ENCODE measurements at regions not wholly inside any gene's neighbourhood (a gene's known extent, or its start where the extent isn't known, plus 50 kb on each side); places are given as distances from the start of the nearest gene placed in this dataset.

DNA sequence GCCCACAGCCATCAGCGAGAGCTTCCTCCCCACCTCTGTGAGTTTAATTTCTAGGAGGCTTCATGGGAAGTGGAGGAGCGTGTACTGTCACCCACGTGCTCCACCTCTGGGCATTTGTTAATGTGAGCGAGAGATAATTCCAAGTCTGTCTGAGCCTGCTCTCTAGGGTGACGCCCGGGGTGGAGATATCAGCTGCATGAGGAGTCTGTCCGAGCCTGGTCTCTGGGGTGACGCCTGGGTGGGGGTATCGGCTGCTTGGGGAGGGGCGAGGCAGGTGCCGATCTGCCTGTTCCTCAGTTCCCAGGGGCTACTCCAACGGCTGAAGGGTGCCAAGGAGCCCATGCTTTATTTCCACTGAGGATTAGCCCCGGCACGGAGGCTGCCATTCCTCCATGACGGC, 735.0 kb downstream of the BRD1 start:
- no peak for TF ChIP-seq CTCF (IDR thresholded peaks at IDR 0.05; ENCODE audit: extremely low read depth, missing control alignments)
- no peak for DNase-seq (ENCODE audit: low spot score)

DNA sequence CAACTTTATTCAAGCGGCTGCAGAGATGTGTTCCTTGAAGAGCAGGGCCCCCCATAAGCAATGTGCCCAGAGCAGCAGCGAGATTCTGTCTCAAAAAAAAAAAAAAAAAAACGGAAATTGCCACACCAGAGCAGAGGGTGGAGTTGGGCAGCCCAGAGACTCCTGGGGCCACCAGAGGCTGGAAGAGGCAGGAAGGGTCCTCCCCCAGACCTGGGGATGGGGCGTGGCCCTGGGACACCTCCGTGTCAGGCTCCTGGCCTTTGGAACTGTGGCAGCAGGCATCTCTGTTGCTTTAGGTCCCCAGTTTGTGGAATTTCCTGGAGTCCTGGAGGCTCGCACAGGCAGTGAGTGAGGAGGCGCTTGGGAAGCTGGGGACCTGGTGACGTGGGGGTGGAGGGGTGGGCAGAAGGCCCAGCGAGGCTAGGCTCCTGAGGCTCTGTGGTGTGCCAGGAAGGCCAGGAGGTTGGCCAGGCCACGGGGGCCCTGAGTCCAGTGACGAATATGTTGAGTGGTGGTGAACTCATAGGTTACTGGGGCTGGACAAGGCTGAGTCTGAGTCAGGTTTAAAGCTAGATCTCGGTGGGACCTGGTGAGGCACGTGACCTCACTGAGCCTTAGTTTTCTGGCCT, 735.6 kb downstream of the BRD1 start:
- no peak for DNase-seq (ENCODE audit: low spot score)
- no peak for TF ChIP-seq CTCF (IDR thresholded peaks at IDR 0.05; ENCODE audit: extremely low read depth, missing control alignments)

- DNase-seq (ENCODE audit: low spot score) = no peak
- no peak for TF ChIP-seq CTCF (IDR thresholded peaks at IDR 0.05; ENCODE audit: extremely low read depth, missing control alignments)
Measured at GRCh38 chr22:49091451-49091850, 736.2 kb downstream of the BRD1 start.

- DNase-seq (ENCODE audit: low spot score) = no peak
- TF ChIP-seq CTCF (IDR thresholded peaks at IDR 0.05; ENCODE audit: extremely low read depth, missing control alignments) = no peak
Measured at GRCh38 chr22:49090853-49091135, 736.9 kb downstream of the BRD1 start.

DNA sequence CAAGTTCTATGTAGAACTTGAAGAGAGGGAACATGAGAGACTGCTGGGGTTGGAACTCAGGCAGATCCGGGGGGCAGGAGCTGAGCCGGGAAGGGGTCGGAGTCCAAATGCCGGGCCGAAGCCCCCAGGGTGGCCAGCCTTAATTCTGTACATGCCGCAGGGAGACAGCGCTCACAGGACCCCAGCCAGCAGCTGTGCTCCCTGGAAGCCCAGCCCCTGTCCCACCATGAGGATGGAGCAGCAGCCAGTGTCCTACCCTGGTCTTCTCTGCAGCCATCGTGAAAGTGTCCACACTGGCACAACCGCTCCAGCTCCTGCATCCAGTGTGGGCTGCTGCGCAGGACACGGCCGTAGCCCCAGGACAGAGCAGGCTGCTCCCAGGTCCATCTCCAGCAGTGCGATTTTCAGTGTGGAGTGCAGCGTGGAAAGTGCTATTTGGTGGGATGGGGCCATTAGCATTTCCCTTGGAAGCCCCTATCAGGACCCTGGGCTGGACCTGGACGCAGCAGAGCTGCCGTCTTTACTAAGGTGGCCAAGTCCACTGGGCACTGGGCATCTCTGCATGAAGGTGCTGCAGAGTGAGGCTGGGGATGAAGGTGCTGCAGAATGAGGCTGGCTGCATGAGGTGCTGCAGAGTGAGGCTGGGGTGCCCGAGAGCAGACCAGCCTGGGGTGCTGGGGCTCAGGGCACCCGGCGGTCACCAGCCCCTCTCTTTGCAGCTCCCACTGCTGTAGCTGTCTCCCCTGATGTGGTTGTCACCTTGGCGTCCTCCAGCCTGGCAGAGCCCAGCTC, 737.4 kb downstream of the BRD1 start:
- no peak for TF ChIP-seq CTCF (IDR thresholded peaks at IDR 0.05; ENCODE audit: extremely low read depth, missing control alignments)
- DNase-seq (ENCODE audit: low spot score) = no peak

DNA sequence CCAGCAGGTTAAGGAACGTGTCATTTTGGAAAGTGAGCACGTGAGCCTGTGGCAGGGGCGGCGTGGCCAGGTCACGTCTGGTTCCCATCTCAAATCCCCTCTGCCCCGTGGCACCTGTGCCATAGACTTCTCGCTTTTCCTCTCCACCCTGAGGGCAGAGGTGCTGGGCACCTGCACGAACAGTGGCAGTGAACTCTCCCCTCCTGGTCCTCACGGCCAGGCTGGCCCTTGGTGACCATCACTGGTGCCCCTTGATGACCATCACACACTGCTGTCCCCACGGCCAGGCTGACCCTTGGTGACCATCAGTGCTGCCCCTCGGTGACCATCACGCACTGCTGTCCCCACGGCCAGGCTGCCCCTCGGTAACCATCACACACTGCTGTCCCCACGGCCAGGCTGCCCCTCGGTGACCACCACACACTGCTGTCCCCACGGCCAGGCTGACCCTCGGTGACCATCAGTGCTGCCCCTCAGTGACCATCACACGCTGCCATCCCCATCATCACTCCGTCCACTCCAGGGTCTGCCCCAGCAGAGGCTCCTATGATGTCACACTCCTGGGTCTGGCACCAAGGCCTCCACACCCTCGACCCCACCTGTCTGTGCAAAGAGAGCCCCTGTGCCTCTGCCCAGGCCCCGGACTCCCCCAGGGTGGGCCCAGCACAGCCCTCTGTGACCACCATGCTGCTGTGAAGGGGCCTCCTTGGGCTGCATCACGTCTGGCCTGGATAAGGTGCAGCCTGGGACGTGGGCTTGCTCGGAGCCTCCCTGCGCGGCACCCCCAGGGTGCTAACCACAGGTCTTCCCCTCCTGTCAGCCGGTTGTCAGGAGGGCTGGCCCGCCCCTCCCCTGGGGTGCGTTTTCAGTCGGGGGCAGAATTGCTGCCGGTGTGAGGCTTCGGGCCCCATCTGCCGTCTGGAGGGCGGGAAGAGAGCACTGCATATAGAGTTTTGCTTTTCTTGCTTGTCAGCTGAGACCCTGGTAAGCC, 738.6 kb downstream of the BRD1 start:
- TF ChIP-seq CTCF (IDR thresholded peaks at IDR 0.05; ENCODE audit: extremely low read depth, missing control alignments) = no peak
- DNase-seq (ENCODE audit: low spot score) = no peak

Measured in GM20000 (cell line).